GM18867 (cell line): ENCODE measurements at regions not wholly inside any gene's neighbourhood (a gene's known extent, or its start where the extent isn't known, plus 50 kb on each side); places are given as distances from the start of the nearest gene placed in this dataset.
"Not testable (repeated sequence)": the region's sequence is repeated elsewhere in the genome, so short reads cannot be mapped to it uniquely, and the experiment has no call there.

Source experiments
- ATAC-seq: cut with Tn5 transposase; IDR thresholded peaks from one replicate; pipeline ENCODE4 v1.9.1; 2021; ENCODE audit warnings: mild to moderate bottlenecking, moderate library complexity; ENCODE audit not compliant: unreplicated experiment

DNA sequence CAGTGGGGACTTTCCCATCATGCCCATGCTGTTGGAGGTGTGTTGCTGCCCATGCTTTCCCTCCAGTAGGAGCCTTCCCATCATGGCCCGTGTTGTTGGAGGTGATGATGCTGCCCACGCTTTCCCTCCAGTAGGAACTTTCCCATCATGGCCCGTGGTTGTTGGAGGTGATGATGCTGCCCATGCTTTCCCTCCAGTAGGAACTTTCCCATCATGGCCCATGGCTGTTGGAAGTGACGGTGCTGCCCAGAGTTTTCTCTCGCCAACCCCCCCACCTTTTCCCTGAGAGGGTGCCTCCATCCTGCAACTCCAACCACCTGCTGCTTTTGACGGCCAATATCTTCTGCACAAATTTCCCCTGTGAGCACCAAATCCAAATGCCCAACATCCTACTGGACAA is 205.7 kb downstream of the TOMM20 start:
- ATAC-seq, result no peak

DNA sequence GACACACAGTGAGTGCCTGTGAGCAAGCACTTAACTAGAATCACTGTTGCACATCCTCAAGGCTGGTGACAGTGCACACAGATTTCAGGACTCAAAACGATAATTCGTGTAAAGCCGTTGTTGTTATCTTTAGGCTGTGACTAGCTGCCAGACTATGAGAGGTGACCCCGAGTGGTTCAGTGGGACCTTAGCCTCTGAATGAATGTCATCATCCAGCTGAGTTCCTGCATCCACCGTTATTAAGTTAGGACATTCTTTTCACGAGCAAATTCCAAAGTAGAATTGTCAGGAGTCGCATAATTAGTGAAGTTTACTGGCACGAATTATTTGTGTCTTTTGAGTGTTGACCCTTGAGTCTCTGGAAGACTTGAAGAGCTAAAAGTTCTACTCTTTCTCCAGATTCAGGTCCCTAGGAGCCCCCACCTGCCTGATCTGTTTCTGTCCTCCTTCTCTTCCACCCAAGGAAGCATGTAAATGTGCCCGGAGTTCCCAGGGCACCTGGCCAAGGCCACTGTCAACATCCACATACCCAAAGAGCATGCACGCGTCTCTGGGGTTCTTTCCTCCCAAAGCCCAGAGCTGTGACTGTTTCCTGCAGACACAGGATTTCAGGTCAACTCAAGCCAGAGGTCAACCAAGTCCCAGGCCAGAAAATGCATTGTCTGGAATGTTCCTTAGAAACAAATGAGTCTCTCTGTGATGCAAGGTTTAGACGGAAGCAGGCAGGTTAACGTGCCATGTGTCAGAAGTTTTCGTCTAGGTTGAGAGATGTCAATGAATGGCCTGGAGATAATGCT is 207.2 kb downstream of the TOMM20 start:
- ATAC-seq, result no peak

DNA sequence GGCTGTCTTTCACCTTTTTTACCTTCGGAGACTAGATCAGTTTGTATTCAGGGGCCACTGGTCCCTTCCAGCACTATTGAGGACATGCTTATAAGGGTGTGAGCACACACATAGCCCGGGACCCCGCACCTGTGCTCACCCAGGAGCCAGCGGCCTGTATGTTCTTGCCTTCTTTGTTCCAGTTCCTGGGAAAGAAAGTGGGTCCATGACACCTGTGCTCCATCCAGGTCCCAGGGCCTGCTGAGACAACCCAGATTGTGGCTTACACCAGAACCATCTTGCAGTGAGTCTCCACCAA is 207.8 kb downstream of the TOMM20 start:
- no peak for ATAC-seq

DNA sequence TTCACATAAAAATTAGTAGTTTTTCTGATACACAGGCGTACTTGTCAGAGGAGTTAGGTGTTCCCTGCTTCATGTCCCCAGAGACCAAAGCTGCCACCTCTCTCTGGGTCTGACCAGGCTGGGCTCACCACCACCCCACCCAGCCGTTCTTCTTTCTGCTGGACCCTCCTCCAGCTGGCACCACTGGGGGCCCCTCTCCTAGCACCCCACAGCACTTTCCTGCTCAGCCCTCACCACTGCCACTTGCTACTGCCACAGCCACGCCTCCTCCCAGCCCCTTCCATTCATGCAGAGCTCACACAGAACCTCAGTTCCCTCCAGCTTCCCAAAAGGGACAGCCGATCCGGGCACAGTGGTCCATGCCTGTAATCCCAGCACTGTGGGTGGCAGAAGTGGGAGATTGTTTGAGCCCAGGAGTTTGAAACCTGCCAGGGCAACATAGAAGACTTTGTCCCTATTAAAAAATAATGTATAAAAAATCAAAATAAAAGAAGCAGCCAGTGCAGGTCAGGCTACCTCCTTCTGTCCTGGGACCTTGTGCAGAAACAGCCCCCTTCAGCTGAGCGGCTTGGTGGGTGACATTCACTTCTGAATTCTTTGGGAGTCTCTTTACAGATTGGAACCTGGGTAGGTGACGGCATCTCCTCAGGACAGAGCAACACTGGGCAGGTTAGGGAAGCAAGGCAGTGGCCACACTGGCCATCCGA is 208.3 kb downstream of the TOMM20 start:
- no peak for ATAC-seq

DNA sequence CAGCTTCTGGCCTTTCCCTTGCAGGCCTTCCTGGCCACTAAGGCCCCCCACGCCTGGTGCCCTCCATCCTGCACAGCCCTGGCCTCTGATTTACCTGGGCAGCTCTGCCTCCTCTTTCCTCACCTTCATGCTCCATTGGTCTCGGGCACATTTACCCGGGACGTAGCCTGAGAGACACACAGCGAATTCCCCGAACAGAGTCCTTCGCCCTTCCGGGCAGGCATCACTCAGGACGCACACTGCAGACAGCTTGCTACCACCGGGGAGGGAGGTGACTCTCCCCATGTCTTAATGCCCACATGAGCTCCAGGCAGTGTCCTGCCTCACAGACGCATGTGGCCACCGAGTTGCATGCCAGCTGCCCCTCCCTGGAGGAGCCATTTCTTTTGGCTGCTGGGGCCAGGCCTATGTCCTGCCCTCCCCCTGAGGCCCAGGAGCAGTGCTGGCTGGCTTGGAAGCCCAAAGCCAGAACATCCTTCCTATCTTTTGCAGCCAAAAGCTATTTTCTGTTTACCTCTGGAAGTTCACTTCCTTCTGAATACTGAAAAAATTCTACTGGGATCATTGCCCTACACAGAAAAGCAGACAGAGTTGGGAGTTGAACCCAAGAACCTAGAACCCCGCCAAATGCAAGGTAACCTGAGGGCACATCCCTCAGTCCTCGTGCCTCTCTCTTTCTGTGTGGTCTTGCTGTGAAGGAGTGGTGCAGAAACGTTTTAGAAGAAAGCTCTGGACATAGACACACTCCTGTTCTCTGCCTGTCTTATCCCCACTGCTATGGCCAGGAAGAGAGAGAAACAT is 209.5 kb downstream of the TOMM20 start:
- no peak for ATAC-seq

DNA sequence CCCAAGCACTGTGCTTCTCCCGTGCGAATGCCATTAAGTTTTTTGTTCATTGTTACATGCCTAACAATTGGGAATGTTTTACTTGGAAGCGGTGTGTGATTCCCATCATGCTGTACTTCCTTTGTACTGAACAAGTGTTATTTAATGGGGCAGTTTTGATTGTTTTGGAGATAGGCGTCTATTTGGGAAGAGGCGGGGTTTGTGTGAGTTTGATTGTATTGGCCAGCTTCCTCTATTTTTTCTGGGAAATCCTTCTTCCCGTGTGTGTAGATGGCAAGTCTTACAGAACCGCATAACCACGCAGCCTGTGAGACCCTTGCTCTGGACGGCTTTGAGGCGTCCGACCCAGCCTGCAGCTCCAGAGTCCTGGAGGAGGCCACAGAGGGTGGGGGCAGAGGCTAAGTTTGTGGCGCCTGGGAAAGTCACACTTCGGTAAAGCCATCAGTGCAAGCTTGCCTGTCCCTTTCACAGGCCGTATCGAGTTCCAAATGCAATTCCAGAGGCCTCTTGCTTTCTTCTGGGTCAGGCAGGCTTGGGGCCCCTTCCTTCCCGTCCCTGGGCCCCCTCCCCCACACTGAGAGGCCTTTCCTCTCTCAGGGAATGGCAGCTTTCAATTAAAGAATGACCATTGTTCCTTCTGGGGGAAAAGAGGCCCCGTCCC is 210.3 kb downstream of the TOMM20 start:
- no peak for ATAC-seq

DNA sequence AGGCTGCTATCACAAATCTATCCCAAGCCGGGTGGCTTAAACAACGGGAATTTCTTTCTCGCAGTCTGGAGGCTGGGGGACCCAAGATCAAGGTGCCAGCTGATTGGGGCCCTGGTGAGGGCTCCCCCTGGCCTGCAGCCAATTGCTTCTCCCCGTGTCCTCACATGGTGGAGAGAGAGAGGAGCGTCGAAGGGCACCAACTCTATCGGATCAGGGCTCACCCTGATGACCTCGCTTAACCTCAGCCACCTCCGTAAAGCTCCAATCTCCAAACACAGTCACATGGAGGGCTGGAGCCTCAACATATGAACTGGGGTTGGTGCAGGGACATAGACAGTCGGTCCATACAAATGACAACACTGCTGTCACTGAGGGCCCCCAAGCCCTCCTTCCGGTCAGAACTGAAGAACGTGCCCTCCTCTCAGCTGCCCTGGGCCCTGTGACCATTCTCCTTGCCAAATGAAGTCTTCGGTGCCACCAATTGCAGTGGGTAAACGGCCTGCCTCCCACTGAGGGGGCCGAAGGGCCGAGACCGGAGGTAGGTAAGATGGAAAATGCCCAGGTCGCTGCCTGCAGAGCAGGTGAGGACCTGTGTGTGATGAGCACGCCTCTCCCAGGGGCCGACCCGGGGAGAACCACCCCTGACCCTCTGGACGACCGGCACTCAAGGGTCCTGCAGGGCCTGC is 211.0 kb downstream of the TOMM20 start:
- ATAC-seq, result no peak

DNA sequence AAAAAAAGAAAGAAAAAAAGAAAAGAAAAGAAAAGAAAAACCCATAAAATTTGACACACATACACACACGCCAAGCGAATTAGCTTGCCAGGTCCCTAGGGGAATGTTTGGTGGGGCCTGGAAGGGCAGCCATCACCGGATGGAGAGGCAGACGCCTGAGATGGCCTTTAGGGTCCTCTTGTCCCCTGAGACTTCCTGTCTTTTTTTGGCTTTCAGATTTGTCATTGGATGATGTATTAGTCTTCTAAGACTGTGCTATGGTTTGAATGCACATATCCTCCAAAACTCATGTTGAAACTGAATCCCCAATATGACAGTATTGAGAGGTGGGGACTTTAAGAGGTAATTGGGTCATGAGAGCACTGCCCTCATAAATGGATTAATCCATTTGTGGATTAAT is 211.8 kb downstream of the TOMM20 start:
- ATAC-seq, result no peak

DNA sequence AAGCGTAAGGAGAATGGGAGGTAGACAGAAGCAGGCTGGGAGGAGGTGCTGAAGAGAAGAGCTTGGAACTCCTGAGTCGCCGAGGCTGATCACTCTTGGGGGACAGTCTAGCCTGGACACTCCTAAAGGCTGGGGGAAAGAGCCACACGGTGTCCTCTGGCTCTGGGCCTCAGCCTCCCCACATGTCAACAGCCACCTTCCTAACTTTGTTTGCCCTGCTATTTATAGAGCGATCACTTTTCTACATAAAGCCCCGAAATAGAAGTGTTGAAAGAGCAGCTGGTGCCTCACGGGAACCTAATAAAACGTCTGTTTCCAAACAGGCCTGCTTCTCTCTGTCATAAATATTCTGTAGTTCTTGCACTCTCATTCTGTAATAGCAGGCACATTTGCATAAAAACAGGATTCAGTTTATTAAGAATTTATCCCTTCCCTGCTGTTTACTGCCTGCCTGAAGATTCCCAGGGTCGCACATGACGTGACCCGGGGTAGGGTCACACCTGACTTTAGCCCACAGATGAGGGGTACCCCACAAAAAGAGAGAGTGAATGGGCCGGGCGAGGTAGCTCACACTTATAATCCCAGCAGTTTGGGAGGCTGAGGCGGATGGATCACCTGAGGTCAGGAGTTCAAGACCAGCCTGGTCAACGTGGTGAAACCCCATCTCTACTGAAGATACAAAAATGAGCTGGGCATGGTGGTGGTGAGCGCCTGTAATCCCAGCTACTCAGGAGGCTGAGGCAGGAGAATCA is 212.5 kb downstream of the TOMM20 start:
- ATAC-seq, result no peak

DNA sequence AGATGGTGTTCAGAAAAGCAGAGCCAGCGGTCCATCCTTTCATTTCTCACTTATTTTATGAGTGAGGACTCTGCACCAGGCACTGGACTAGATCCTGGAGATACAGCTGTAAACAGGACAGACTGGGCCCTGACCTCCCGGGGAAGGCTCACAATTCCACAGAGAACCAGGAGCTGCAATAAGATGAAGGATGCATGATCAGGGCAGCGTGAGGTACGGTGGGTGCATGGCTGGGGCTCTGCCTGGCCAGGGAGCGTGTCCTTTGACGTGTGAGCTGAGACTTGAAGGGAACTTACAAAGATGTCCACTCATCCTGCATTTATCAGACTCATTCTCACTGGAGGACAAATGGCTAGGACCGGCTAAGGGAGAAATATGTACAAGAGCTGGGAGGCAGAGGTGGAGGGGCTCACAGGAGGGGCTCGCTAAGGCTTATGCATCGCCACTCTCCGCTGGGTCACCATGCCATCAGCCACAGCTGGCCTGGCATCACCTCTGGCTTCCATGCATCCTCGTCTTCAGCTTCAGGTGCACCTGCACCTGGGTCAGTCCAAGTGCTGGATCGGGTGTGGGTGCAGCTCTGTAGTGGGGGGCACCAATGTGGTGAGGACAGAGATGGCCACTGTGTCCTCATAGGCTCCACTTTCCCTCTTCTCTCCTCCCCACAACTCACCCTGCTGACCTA is 213.9 kb downstream of the TOMM20 start:
- ATAC-seq, result no peak

DNA sequence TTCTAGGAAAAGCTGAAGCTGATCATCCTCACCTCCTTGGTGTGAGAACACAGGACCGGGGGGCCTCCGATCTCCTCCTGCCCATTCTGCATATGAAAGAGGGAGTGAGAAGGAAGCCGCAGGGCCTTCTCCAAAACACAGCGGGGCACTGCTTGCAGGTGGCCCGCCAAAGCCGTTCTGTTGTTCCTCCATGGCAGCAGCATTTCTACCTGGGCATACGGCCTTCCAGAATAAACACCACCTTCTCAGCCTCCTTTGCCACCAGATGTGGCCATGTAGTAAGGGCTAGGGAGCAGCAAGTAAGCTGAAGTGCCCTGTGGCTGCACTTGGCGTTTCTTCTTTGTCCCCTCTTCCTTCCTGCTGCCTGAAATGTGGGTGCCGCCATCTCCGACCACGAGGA is 214.9 kb downstream of the TOMM20 start:
- ATAC-seq, result no peak

DNA sequence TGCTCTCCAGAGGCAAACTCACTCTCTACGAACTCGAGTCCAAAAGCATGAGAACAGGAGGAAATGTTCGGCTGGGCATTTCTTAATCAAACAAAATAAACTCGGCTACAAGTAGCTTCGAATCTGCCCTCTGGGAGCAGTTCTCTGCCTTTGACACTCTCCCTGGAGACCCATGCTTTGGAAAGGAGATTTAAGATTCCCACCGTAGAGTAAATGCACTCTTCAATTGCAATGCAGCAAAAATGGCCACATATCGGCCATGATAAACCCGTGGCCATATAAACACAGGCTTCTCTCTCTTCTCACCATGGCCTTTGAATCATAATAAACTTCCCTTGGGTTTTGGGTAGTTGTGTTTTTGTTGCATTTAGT is 215.4 kb downstream of the TOMM20 start:
- ATAC-seq, result no peak

DNA sequence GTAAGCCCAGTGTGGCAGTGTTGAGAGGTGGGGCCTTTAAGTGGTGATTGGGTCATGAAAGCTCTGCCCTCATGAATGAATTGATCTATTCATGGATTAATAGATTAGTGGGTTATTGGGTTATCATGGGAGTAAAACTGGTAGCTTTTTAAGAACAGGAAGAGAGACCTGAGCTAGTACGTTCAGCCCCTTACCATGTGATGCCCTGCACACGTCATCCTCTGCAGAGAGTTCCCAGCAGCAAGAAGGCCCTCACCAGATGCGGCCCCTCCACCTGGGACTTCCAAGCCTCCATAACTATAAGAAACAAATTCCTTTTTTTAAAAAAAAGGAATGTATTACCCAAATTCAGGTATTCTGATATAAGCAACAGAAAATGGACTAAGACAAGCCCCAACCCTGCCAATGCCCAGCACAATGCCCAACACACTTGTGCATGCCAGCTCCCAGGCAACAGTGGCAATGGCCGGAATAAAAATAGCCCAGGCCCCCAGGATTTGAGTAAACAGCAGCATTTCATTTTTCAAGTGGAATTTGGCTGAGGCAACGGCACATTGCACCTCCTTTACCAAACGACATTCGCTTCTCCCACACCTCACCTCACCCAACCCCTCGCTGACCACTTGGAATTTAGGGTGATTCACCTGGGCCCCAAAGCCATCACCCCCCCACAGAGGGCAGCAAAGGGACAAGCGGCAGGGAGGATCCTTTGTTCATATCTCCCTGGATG is 215.9 kb downstream of the TOMM20 start:
- ATAC-seq, result no peak

DNA sequence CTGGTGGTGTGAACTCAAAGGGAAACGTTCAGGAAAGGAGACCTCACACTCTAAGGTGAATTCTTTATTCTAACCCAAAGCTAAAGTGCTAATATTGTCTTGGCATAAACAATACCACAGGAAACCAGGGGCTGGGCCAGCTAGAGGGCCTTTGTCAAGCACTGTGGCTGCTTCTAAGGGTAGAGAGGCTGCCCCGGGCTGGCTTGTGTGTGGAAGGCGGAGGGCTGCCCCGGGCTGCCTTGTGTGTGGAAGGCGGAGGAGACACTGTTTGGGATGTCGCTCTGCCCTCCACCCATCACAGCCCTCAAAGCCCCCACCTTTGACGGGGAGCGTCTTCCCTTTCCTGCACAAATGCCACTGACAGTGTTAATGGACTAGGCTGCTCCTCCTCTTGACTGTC is 216.8 kb downstream of the TOMM20 start:
- ATAC-seq, result no peak

DNA sequence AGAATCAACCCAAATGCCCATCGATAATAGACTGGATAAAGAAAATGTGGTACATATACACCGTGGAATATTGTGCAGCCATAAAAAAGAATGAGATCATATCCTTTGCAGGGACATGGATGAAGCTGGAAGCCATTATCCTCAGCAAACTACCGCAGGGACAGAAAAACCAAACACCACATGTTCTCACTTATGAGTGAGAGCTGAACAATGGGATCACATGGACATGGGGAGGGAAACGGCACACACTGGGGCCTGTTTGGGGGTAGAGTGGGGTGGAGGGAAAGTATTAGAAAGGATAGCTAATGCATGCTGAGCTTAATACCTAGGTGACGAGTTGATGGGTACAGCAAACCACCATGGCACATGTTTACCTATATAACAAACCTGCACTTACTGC is 217.5 kb downstream of the TOMM20 start:
- not testable (repeated sequence) for ATAC-seq

DNA sequence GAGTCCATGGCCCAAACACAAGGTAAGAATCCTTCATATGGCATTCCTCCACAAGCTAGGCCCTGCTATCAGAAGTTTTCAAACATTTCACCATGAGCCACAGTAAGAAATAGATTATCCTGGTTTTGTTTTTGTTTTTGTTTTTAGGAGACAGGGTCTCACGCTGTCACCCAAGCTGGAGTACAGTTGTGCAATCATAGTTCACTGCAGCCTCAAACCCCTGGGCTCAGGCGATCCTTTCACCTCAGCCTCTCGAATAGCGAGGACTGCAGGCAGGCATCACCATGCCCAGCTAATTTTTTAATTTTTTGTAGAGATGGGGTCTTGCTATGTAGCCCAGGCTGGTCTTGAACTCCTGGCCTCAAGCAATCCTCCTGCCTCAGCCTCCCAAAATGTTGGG is 218.8 kb downstream of the TOMM20 start:
- no peak for ATAC-seq

DNA sequence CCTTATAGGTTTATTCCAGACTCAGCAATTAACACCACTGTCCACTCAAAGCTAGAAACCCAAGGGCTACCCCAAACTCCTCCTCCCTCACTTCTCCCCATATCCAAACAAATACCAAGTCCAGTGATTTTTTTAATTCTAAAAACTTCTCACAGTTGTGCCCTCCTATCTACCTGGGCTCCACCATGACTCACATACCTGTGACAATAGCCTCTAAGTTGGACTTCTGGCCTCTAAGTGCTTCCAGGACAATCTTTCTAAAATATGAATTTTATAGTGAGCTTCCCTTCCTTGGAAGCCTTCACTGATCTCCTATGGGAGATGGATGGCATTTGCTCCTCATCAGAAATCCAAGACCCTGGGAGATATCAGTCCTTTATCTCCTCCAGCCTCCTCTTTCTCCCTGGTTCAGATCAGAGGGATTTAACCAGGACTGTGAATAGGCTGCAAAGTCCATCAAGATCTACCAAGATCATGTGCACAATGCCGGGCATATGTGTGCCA is 219.3 kb downstream of the TOMM20 start:
- no peak for ATAC-seq

DNA sequence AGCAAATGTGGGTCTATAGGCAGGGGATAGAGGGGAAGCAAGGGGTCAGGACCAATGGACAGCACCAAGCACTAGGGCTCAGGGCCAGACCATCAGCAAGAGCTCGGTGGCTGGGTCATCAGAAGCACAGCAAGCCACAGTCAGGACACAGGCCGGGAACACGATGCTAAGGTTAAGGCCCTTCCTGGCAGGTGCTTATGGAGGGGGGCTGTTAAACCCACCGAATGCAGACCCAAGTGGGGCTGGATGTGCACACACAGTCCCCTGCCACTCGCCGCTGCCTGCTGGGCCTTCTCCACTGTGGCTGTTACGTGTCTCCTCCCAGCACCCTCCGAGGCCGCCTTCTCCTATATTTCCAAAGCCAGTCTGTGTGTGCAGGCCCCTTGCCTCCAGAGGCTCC is 220.1 kb downstream of the TOMM20 start:
- ATAC-seq, result no peak

DNA sequence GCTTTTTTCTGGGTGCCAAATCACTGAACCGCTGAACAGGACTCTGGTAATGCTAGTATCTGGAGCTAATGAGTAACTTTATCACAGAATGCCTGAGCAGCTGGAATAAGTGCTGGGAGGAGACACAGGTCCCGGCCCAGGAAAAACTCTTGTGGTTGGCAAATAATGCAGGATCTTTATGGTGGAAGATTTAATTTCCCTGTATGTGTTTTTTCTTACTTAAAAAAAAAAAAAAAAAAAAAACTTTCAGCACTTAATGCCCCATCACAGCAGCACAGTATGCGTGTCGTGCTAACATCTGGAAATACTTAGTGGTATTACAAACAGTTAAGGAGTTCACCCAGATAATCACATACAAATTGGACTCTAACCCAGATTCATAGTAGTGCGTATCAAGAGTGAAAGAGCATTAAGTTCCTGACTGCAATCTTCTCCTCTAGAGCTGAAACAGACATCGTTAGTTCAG is 220.7 kb downstream of the TOMM20 start:
- ATAC-seq, result no peak
